Activated T-helper 1 cell treated with anti-CD3 and anti-CD28 coated beads, Interleukin-12 subunit alpha, Interleukin-12 subunit beta, Interleukin-2, Interleukin-4 antibody, amounts not matched to agents 30 ng/mL and 10 ng/mL and 1 ng/mL, durations not matched to agents 14 hours and 24 hours and 36 hours (primary cell): ENCODE measurements at regions not wholly inside any gene's neighbourhood (a gene's known extent, or its start where the extent isn't known, plus 50 kb on each side); places are given as distances from the start of the nearest gene placed in this dataset.

Source experiments
- DNase-seq: peaks from one replicate; pipeline ENCODE4 v3.0.0; 2021; ENCODE audit warnings: low spot score
- H3K27ac Mint-ChIP-seq: one replicate; pipeline ENCODE4 v1.8.0; 2021; ENCODE audit warnings: mild to moderate bottlenecking, mixed read lengths
- H3K27me3 Mint-ChIP-seq: one replicate; pipeline ENCODE4 v1.8.0; 2022; ENCODE audit warnings: mild to moderate bottlenecking, moderate library complexity, mixed read lengths; ENCODE audit not compliant: insufficient read depth
- H3K36me3 Mint-ChIP-seq: one replicate; pipeline ENCODE4 v1.8.0; 2021; ENCODE audit warnings: low read depth, mixed read lengths
- H3K4me1 Mint-ChIP-seq: one replicate; pipeline ENCODE4 v1.8.0; 2021; ENCODE audit warnings: low read depth, mixed read lengths
- H3K4me3 Mint-ChIP-seq: one replicate; pipeline ENCODE4 v1.8.0; 2021; ENCODE audit warnings: mild to moderate bottlenecking, moderate library complexity, mixed read lengths
- H3K9me3 Mint-ChIP-seq: one replicate; pipeline ENCODE4 v1.8.0; 2021; ENCODE audit warnings: mixed read lengths
- intact Hi-C: fragments of 100-400 bp; cut with micrococcal nuclease; formaldehyde crosslinking; loops from one replicate; pipeline ENCODE4 v1.15.1; 2024

- H3K27ac Mint-ChIP-seq: no peak overlapping the region
- H3K9me3 Mint-ChIP-seq: no peaks in the 10 kb centered on the region
- DNase-seq: no peak
- no peak overlapping the region for H3K4me3 Mint-ChIP-seq
- intact Hi-C loops: no loop called here
- no peaks in the 10 kb centered on the region for H3K27me3 Mint-ChIP-seq
- no peaks in the 10 kb centered on the region for H3K36me3 Mint-ChIP-seq
- H3K4me1 Mint-ChIP-seq: no peaks in the 10 kb centered on the region
These were observed 392.5 kb upstream of the ESRRG start for GRCh38 chr1:217115404-217116380.

GRCh38 chr1:217109928-217110327 lies 386.7 kb upstream of the ESRRG start:
- Mint-ChIP-seq H3K4me1 (no peaks in the 10 kb centered on the region), H3K27me3 (no peaks in the 10 kb centered on the region), H3K9me3 (no peaks in the 10 kb centered on the region), H3K36me3 (no peaks in the 10 kb centered on the region), H3K4me3 (no peak overlapping the region), H3K27ac (no peak overlapping the region)
- DNase-seq: no peak
- intact Hi-C loops: no loop called here

GRCh38 chr1:217106231-217106901 lies 383.1 kb upstream of the ESRRG start:
- intact Hi-C loops: no loop called here
- Mint-ChIP-seq H3K9me3 (no peaks in the 10 kb centered on the region), H3K36me3 (no peaks in the 10 kb centered on the region), H3K27ac (no peak overlapping the region), H3K4me3 (no peak overlapping the region), H3K4me1 (no peaks in the 10 kb centered on the region), H3K27me3 (no peaks in the 10 kb centered on the region)
- DNase-seq: no peak

- no peaks in the 10 kb centered on the region for H3K4me1 Mint-ChIP-seq
- no peaks in the 10 kb centered on the region for H3K36me3 Mint-ChIP-seq
- no peak overlapping the region for H3K4me3 Mint-ChIP-seq
- no peaks in the 10 kb centered on the region for H3K27me3 Mint-ChIP-seq
- no peak overlapping the region for H3K27ac Mint-ChIP-seq
- intact Hi-C loops: no loop called here
- DNase-seq: no peak
- no peaks in the 10 kb centered on the region for H3K9me3 Mint-ChIP-seq
These were observed 382.2 kb upstream of the ESRRG start for GRCh38 chr1:217105437-217105836.

- DNase-seq: no peak
- Mint-ChIP-seq H3K9me3 (no peaks in the 10 kb centered on the region), H3K27me3 (no peaks in the 10 kb centered on the region), H3K27ac (no peak overlapping the region), H3K4me3 (no peak overlapping the region), H3K4me1 (no peaks in the 10 kb centered on the region), H3K36me3 (no peaks in the 10 kb centered on the region)
- intact Hi-C loops: no loop called here
These were observed 374.6 kb upstream of the ESRRG start for GRCh38 chr1:217097819-217098218.

GRCh38 chr1:217096200-217096599 lies 373.0 kb upstream of the ESRRG start:
- Mint-ChIP-seq H3K4me3 (no peak overlapping the region), H3K4me1 (no peaks in the 10 kb centered on the region), H3K36me3 (no peaks in the 10 kb centered on the region), H3K9me3 (no peaks in the 10 kb centered on the region), H3K27me3 (peaks cover 2% of the 10 kb centered on the region), H3K27ac (no peak overlapping the region)
- intact Hi-C loops: no loop called here
- no peak for DNase-seq

GRCh38 chr1:217095050-217095622 lies 371.9 kb upstream of the ESRRG start:
- Mint-ChIP-seq H3K4me1 (no peaks in the 10 kb centered on the region), H3K27ac (no peak overlapping the region), H3K36me3 (no peaks in the 10 kb centered on the region), H3K9me3 (no peaks in the 10 kb centered on the region), H3K27me3 (peaks cover 10% of the 10 kb centered on the region), H3K4me3 (no peak overlapping the region)
- intact Hi-C loops: no loop called here
- DNase-seq: no peak

GRCh38 chr1:217091561-217091960 lies 368.3 kb upstream of the ESRRG start:
- peaks cover 27% of the 10 kb centered on the region for H3K27me3 Mint-ChIP-seq
- intact Hi-C loops: no loop called here
- H3K36me3 Mint-ChIP-seq: no peaks in the 10 kb centered on the region
- H3K9me3 Mint-ChIP-seq: no peaks in the 10 kb centered on the region
- H3K4me3 Mint-ChIP-seq: no peak overlapping the region
- no peak for DNase-seq
- no peak overlapping the region for H3K27ac Mint-ChIP-seq
- H3K4me1 Mint-ChIP-seq: no peaks in the 10 kb centered on the region

- Mint-ChIP-seq H3K36me3 (no peaks in the 10 kb centered on the region), H3K27me3 (peaks cover 27% of the 10 kb centered on the region), H3K4me1 (no peaks in the 10 kb centered on the region), H3K9me3 (no peaks in the 10 kb centered on the region), H3K27ac (no peak overlapping the region), H3K4me3 (peak overlapping the region; percentile 33)
- intact Hi-C loops: no loop called here
- DNase-seq: no peak
These were observed 367.1 kb upstream of the ESRRG start for GRCh38 chr1:217090060-217090911.

GRCh38 chr1:217089361-217090014 lies 366.3 kb upstream of the ESRRG start:
- H3K4me1 Mint-ChIP-seq: no peaks in the 10 kb centered on the region
- no peak overlapping the region for H3K4me3 Mint-ChIP-seq
- no peaks in the 10 kb centered on the region for H3K36me3 Mint-ChIP-seq
- DNase-seq: no peak
- H3K9me3 Mint-ChIP-seq: no peaks in the 10 kb centered on the region
- no peak overlapping the region for H3K27ac Mint-ChIP-seq
- intact Hi-C loops: no loop called here
- H3K27me3 Mint-ChIP-seq: peaks cover 27% of the 10 kb centered on the region

- H3K36me3 Mint-ChIP-seq: no peaks in the 10 kb centered on the region
- no peak overlapping the region for H3K4me3 Mint-ChIP-seq
- peaks cover 27% of the 10 kb centered on the region for H3K27me3 Mint-ChIP-seq
- no peaks in the 10 kb centered on the region for H3K9me3 Mint-ChIP-seq
- intact Hi-C loops: no loop called here
- no peaks in the 10 kb centered on the region for H3K4me1 Mint-ChIP-seq
- H3K27ac Mint-ChIP-seq: no peak overlapping the region
- no peak for DNase-seq
These were observed 365.5 kb upstream of the ESRRG start for GRCh38 chr1:217088521-217089284.

- H3K4me1 Mint-ChIP-seq: no peaks in the 10 kb centered on the region
- DNase-seq: no peak
- intact Hi-C loops: no loop called here
- peaks cover 27% of the 10 kb centered on the region for H3K27me3 Mint-ChIP-seq
- H3K4me3 Mint-ChIP-seq: no peak overlapping the region
- H3K9me3 Mint-ChIP-seq: no peaks in the 10 kb centered on the region
- H3K27ac Mint-ChIP-seq: no peak overlapping the region
- no peaks in the 10 kb centered on the region for H3K36me3 Mint-ChIP-seq
These were observed 364.8 kb upstream of the ESRRG start for GRCh38 chr1:217088011-217088410.
